CD4-positive, alpha-beta T cell treated with Interleukin-17A for 4 hours (primary cell): ENCODE measurements at regions not wholly inside any gene's neighbourhood (a gene's known extent, or its start where the extent isn't known, plus 50 kb on each side); places are given as distances from the start of the nearest gene placed in this dataset.
"Not testable (repeated sequence)": the region's sequence is repeated elsewhere in the genome, so short reads cannot be mapped to it uniquely, and the experiment has no call there.

Experiments
- DNase-seq: peaks from one replicate; pipeline ENCODE4 v3.0.0-alpha.2; 2020; ENCODE audit warnings: mixed read lengths

- DNase-seq: no peak
Observed at GRCh38 chrX:5695971-5696370, 532.7 kb downstream of the NLGN4X start.

GRCh38 chrX:5683996-5684395, 544.7 kb downstream of the NLGN4X start:
- no peak for DNase-seq

GRCh38 chrX:5681159-5681558, 547.5 kb downstream of the NLGN4X start:
- no peak for DNase-seq

- DNase-seq: no peak
Observed at GRCh38 chrX:5674036-5674435, 554.6 kb downstream of the NLGN4X start.

- DNase-seq: no peak
Observed at GRCh38 chrX:5672099-5672498, 556.6 kb downstream of the NLGN4X start.

- DNase-seq: not testable (repeated sequence)
Observed at GRCh38 chrX:5666689-5667088, 562.0 kb downstream of the NLGN4X start.

GRCh38 chrX:5656544-5656943, 572.1 kb downstream of the NLGN4X start:
- no peak for DNase-seq

GRCh38 chrX:5650904-5651303, 577.8 kb downstream of the NLGN4X start:
- no peak for DNase-seq

- DNase-seq: no peak
Observed at GRCh38 chrX:5648941-5649568, 579.6 kb downstream of the NLGN4X start.

- no peak for DNase-seq
Observed at GRCh38 chrX:5646818-5647217, 581.8 kb downstream of the NLGN4X start.

- no peak for DNase-seq
Observed at GRCh38 chrX:5644776-5645175, 583.9 kb downstream of the NLGN4X start.

GRCh38 chrX:5640071-5640470, 588.6 kb downstream of the NLGN4X start:
- DNase-seq: no peak

- DNase-seq: no peak
Observed at GRCh38 chrX:5638572-5638971, 590.1 kb downstream of the NLGN4X start.

- DNase-seq: no peak
Observed at GRCh38 chrX:5632887-5633286, 595.8 kb downstream of the NLGN4X start.

- DNase-seq: no peak
Observed at GRCh38 chrX:5632061-5632614, 596.5 kb downstream of the NLGN4X start.

- DNase-seq: no peak
Observed at GRCh38 chrX:5617666-5618065, 611.0 kb downstream of the NLGN4X start.

- no peak for DNase-seq
Observed at GRCh38 chrX:5595570-5595969, 633.1 kb downstream of the NLGN4X start.

GRCh38 chrX:5586726-5587125, 641.9 kb downstream of the NLGN4X start:
- DNase-seq: no peak

- DNase-seq: no peak
Observed at GRCh38 chrX:5575407-5575806, 653.3 kb downstream of the NLGN4X start.

- DNase-seq: no peak
Observed at GRCh38 chrX:5568934-5569333, 659.7 kb downstream of the NLGN4X start.

- DNase-seq: no peak
Observed at GRCh38 chrX:5559386-5559785, 669.3 kb downstream of the NLGN4X start.

GRCh38 chrX:5549512-5549911, 679.2 kb downstream of the NLGN4X start:
- DNase-seq: no peak

GRCh38 chrX:5537098-5537497, 691.6 kb downstream of the NLGN4X start:
- no peak for DNase-seq

- no peak for DNase-seq
Observed at GRCh38 chrX:5536261-5536660, 692.4 kb downstream of the NLGN4X start.

- no peak for DNase-seq
Observed at GRCh38 chrX:5528057-5528456, 700.6 kb downstream of the NLGN4X start.
